B cell (primary cell): ENCODE measurements at regions not wholly inside any gene's neighbourhood (a gene's known extent, or its start where the extent isn't known, plus 50 kb on each side); places are given as distances from the start of the nearest gene placed in this dataset.

Experiments
- EZH2 ChIP-seq: IDR thresholded peaks from 2 replicates; pipeline ENCODE4 v1.6.1; 2012; ENCODE audit warnings: borderline replicate concordance, low read depth, mild to moderate bottlenecking, moderate library complexity, low read length; ENCODE audit not compliant: insufficient read depth, poor library complexity, severe bottlenecking
- TF ChIP-seq, protein P1 (sequence below): fragments of 200-600 bp; IDR thresholded peaks from one replicate; pipeline ENCODE4 v1.8.0; 2022; ENCODE audit warnings: antibody characterized with exemption, mild to moderate bottlenecking

- TF ChIP-seq, protein P1, sequence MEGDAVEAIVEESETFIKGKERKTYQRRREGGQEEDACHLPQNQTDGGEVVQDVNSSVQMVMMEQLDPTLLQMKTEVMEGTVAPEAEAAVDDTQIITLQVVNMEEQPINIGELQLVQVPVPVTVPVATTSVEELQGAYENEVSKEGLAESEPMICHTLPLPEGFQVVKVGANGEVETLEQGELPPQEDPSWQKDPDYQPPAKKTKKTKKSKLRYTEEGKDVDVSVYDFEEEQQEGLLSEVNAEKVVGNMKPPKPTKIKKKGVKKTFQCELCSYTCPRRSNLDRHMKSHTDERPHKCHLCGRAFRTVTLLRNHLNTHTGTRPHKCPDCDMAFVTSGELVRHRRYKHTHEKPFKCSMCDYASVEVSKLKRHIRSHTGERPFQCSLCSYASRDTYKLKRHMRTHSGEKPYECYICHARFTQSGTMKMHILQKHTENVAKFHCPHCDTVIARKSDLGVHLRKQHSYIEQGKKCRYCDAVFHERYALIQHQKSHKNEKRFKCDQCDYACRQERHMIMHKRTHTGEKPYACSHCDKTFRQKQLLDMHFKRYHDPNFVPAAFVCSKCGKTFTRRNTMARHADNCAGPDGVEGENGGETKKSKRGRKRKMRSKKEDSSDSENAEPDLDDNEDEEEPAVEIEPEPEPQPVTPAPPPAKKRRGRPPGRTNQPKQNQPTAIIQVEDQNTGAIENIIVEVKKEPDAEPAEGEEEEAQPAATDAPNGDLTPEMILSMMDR = no peak
- TF ChIP-seq EZH2 = no peak
Measured at GRCh38 chrY:8036563-8036962, 1125.0 kb upstream of the AMELY start.
